ENCODE measurements at regions not wholly inside any gene's neighbourhood (a gene's known extent, or its start where the extent isn't known, plus 50 kb on each side); places are given as distances from the start of the nearest gene placed in this dataset.

DNA sequence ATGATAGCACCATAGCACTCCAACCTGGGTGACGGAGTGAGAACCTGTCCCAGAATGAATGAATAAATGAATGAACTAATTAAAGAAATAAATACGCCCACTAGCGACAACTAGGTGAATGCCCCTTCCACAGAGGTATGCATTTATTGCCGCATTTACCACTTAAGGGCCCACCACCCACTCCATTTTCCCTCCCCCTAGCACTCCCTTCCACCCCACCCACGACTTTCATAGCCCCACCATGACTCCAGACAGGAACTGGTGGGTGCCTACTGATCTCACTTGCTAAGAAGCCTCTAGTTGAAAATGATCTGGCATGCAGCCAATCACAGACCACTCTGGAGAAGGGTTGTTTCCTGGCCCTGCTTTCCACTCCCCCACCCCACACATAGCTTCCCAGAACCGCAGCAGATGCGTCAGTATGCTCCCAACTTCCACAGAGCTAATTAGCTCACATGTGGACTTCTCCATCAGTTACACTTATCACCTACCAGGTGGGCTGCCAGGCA lies 167.6 kb downstream of the WT1 start:
- no peak for DNase-seq (ENCODE audit: low read depth)

DNA sequence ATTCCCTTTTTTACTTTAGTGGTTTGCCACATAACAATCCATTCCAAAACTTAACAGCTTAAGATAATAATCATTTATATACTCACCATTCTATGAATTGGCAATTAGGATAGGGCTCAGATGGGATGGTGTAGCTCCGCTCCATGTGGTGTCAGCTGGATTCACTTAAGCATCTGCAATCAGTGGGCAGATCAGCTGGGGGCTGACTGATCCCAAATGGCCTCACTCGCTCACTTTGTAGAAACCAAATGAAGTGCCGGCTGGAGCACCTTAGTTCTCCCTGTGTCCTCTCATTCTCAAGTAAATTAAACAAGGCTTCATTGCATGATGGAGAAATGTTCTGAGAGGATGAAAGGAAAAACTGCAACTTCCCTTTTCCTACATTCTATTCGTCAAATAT lies 161.4 kb downstream of the WT1 start:
- no peak for DNase-seq (ENCODE audit: low read depth)

DNA sequence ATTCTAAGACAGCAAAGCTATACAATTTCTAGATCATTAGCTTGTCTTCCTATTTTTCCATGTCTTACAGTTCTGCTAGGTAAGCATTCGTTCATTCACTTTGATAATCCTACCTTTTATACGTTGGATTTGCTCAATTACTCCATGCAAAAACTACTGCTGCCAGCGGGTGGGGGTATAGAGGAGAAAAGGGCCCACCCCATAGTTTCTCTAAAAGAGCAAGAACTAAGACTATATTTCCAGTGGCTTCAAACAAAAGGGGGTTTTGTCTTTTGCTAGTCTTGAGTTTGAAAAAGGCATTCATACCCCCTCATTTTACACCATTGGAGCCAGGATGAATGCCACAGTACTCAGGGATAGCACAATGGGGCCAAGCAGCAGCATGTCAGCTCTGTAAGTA lies 155.7 kb downstream of the WT1 start:
- DNase-seq (ENCODE audit: low read depth), result no peak

DNA sequence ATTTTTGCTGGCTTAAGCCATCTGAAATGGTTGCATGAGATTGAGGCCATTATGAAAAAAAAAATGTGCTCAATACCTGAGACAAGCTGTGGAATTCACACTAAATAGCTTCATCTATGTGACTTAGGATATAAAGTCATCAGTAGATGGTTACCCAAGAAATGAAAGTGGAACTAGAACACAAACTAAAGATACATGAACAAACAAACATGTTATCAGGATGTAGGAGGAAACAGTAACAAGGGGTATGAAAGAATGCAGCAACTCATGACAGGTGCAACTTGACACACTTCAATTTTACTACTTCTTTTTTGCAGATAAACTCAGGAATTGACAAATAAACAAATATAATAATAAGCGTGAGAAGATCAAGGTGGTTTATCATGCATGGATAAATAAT lies 155.0 kb downstream of the WT1 start:
- DNase-seq (ENCODE audit: low read depth), result no peak

DNA sequence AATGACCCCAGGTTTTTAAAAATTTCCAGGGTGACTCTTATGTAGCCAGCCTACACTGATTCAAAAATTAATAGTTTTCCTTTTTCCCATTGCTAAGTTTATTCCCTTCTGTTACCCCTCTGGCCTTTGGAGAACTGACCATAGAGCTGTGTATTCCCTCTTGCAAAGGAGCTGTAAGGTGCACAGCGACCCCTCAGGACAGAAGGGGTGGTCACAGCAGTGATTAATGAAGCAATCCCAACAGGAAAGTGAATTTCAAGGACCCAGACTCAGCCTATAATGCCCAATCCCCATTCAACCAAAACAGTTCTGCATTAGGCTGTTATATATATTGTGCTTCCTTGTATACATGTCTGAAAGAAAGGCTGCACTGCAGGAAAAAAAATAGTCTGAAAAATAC lies 147.1 kb downstream of the WT1 start:
- DNase-seq (ENCODE audit: low read depth), result no peak

DNA sequence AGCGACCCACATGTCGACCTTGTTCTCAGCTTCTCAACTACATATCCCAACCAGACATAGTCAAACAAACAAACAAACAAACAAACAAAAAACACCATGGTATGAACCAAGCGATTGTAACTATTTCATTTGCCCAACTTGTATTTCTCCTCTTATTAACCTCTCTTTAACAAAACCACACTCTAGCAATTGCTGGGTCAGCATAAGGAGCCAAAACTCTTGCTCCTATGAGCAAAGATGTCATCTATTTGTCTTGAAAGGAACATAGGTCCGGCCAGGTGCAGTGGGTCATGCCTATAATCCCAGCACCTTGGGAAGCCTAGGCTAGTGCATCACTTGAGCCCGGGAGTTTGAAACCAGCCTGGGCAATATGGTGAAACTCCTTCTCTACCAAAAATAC lies 145.6 kb downstream of the WT1 start:
- DNase-seq (ENCODE audit: low read depth), result no peak

DNA sequence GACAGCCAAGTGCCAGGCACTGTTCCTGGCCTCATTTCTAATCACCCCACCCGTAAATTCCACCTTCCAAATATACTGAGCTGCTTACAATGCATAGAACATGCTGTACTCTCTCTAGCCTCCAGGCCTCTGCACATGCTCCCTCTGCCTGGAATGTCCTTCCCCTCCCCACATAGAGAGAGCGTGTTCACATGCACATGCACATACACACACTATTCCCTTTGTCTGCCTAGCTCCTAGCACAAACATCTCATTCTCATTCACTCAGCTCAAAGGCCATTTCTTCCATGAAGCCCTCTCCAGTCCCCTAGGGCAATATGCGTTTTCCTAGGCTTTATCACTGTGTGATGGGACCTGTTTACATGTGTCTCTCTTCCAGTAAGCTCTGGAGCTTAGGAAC lies 144.6 kb downstream of the WT1 start:
- peak; percentile 25 for DNase-seq (ENCODE audit: low read depth)

DNA sequence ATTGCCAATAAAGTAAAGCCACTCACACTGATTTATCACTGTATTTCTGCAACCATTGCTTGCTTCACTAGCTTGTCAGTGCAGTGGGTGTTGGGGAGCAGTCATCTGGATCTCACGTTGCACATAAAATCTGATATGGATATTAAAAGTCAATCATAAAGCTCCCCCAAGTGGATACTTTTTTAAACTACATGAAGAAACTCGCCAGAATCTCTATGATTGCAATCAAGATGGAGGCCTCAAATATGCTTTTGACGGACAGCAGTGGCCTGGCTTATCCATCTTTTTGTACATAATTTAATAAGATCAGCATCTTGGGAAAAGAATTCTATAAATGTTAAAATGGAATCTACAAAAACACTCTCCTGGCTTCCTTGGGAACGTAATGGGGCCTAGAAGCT lies 137.7 kb downstream of the WT1 start:
- DNase-seq (ENCODE audit: low read depth), result peak; percentile 40

DNA sequence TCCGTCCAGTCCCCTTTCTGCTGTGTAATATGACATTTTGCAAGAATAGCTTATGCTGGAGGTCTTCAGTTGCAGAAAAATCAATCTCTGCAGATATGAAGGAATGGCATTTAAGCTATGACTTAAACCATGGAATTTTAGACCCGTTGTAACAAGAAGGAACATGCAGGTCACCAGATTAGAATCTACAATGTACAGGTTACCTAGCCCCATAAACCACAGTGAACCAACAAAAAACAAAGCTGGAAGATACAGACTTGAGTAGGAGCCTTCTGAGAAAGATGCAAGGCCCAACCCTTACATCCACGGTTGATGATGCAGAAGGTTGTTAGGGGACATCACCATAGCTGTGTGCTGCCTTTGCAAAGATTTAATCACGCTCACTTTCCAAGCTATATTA lies 132.5 kb downstream of the WT1 start:
- no peak for DNase-seq (ENCODE audit: low read depth)

DNA sequence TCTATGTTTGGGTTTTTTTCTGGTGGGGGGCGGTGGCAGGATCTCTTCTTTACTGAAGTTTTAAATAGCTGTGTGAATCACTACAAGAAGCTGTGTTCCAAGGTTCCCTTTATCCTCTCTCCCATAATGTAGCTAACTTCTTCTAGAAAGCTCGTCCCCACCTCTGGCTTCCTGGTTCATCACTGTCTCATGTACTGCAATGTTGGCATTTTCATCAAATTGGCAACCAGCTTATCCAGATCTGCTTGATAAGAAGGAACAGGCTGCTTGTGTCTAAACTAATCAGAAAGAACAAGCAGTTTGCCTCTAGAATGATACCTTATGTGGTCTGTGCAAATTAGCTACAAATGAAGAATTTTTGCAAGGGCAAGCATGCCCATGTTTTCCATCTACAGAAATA lies 130.8 kb downstream of the WT1 start:
- no peak for DNase-seq (ENCODE audit: low read depth)

DNA sequence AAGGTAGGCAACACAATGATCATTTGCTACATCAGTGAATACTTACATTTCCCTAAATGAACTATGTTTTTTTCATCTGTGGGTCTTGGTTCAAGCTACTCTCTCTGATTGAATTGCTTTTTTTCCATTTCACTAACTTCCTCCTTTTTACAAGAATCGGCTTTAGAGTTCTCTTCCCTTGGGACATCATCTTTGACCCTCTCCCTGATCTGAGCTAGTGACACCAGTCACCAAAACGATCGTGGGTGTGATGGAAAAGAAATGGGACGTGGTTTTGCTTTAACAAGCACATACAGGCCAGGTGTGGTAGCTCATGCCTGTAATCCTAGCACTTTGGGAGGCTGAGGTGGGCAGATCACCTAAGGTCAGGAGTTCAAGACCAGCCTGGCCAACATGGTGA lies 129.9 kb downstream of the WT1 start:
- DNase-seq (ENCODE audit: low read depth), result no peak

DNA sequence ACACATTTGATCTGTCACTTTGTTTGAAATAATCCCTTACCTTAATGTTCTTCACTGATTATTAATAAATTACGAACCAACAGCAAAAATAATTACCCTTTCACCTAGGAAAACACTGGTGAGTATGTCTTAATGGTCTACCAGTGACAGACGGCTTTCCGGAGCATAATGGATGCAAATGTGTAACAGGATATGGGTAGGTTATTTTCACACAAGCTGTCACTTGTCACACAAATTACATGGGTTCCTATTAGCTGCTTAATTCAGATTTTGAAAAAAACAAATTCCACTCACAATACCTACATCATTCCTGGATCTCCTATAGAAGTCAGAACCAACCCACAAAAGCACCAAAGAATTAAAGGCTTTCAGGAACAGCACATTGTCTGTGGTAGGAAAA lies 127.9 kb downstream of the WT1 start:
- no peak for DNase-seq (ENCODE audit: low read depth)

DNA sequence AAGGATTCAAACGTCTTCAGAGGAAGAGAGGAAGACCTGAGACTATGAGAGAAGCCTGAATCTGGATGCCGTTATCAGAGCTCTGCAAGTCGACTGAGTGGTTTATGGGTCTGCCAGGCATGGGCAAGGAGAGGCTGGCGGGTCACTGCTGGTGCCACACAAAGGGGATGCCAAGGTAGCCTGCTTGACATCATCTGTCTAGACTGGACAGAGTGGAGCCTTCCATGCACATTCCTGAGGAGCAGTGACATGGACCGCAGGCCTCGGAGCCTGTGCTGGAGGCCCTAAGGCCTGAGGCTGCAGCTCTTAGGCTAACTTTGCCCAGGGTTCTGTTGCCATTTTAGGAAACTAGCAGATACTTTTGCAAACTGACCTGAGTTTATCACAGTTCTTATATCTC lies 127.4 kb downstream of the WT1 start:
- no peak for DNase-seq (ENCODE audit: low read depth)

DNA sequence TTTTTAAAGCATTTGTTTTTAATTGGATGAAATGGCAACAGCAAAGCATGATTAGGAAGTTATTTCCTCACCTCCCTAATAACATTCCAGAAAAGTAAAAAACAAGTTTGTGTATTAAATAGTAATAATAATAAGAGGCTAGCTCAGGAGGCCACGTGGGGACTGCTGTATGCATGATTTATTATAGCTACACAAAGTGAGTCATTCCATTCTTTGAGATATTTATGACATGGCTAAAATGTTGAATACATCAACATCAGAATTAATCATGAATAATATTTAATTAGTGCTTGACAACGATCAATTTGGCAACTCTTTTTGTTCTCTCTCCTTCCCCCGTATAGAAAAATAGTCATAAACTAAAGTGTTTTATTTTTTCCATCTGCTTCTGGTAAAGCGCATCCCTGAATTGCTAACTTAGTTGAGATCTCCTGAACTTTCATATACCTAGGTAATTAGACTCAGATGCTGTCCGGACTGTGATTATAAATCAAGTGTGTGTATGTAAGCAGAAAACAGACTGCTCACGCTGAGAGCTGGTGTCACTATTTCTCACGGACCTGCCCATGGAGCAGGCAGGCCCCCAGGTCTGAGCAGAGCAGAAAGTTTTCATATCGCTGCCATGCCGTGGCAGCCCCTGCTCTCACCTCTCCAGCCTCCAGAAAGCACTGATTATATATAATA lies 125.7 kb downstream of the WT1 start:
- no peak for DNase-seq (ENCODE audit: low read depth)

DNA sequence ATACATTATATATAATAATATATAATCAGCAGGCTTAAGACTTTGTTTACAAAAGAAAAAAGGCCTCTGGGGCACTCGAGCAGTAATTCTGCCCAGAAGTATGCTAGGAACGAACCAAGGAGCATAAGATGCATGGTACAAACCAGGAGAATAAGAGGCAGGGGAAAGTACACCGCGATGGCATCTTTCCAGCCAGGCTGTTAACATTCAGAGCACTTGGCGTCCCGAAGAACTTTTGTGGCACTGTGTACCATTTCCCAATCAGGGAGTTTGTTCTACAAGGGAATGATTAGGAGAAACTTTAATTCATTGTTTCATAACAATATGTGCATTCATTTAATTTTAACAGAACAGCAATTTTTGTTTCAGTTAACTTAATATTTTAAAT lies 125.1 kb downstream of the WT1 start:
- DNase-seq (ENCODE audit: low read depth), result no peak

DNA sequence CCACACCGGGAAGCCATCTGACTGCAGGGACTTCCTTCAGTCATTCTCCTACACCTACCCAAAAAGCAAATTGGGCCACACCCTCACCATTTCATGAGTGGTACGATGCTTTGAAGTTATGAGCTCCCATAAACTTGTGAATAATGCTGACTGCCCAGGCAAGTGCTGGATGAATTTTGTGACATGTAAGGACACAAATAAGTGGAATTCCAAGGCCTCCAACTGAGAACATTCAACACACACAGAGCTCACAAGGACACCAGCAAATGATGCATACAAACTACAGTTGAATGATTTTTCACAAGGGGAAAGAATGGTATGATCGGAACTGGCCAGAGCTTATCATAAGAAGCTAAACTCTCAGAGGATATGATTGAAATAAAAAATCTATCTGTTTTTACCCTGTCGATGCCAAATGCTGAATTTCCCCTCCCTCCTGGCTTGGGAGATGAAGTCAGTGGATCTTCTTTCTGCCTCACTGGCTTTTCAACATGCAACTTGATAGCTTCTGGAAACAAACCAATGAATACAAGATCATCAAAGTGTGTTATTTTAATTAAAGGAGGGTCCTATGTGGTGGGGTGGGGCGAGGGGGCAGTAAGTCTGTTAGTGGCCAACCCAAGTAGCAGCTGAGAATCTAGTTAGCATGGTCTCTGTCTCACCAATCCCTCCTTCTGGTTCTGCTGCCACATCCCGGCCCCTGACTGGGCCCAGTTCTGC lies 123.8 kb downstream of the WT1 start:
- no peak for DNase-seq (ENCODE audit: low read depth)

DNA sequence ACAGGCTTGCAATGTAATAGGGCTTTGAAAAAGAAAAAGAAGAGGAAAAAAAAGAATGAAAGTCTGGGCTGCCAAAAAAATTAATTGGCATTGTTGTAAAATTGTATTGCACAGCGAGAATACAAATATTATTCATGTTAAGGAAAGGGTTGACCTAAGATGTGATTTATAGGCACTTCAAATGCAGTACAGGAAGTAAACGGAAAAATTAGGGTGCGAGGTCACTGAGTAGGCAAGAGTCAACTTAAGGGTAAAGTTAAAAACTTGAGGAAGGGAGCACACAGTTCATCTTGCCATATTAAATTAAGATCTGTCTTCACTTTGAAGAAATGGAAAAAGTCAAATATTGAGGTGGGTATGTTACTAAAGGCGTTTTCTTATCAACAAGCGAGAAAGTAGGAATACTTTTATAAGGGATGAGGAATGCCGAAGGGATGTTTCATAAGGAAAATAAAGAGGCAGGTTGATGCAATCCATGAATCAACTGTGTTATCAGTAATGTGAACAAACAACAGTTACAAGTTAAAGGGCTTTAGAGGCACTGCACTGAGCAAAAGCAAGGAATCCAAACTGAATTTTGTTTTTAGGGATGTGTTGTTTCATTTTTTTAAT lies 123.0 kb downstream of the WT1 start:
- no peak for DNase-seq (ENCODE audit: low read depth)

DNA sequence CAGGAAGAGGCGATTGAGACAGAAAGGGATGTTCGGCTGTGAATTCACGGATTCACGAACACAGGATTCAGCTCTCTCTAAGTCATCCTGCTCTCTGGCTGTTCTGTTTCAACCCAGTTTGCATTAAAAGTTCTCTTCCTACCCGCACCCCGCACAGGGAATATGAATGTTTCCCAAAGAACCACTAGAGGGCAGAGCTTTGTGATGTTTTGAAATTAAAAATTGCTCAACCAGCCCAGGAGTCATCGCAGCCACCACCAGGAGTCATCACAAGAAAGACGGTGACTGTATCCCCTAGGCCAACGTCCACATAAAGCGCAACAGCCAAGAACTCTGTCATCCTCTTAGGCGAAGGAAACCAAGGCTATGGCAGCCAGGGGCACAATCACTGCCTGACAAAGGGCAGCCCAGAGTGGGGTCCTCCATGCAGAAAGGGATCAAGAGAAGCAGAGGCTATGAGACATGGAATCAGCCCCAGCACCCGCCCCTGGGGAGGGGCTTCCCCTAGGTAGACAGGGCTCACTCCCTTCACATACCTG lies 122.4 kb downstream of the WT1 start:
- DNase-seq (ENCODE audit: low read depth), result peak; percentile 77

DNA sequence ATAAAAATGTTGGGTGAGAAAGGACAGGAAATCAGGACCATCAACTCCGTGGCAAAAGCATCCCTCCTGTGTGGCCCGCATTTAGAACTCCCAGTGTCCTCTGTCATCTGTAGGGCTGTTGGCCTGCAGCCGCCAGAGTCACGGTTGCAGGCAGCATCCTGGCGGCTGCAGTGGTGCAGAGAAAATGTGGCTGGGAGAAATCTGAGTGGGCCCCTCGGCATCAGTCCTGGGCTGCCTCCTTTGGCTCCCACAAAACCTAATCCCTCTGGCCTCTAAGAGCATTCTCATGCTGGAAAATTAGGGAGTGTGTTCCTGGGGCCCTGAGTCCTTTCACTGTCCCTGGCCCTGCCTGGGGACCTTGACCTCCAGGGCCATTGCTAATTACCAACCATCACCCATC lies 121.9 kb downstream of the WT1 start:
- DNase-seq (ENCODE audit: low read depth), result no peak

DNA sequence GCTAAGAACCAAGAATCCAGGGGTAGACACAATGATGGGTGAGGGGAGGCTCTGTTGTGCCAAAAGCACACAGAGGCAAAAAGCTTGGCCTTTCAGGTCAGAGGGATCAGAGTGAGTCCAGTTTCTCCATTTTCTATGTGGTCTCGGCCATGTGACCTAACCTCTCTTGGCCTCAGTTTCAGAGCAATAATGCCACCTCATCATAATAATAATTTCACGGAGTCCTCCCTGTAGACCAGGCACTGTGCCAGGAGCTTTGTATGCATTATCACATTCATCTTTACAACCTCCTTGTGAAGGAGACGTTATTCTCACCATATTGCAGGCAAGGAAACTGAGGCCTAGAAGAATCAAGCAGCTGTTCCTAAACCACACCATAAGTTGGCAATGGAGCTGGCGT lies 120.2 kb downstream of the WT1 start:
- DNase-seq (ENCODE audit: low read depth), result no peak

DNA sequence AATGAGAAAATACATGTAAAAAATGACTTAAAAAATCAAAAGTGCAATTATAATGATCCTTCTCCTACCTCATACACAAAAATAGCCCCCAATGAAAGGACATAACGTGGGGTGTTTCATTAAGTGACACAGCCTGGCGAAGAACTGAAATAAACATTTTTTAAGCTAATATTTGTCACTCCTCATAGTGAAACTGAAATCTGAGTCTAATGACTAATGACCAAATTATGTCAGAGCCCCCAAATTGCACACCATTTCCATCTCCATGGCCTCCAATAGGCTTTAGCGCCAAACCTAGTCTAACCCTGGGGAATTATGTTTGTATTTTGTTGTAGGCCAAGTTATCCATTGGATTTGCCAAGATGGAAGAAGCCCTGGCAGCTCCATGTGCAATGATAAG lies 119.1 kb downstream of the WT1 start:
- no peak for DNase-seq (ENCODE audit: low read depth)

DNA sequence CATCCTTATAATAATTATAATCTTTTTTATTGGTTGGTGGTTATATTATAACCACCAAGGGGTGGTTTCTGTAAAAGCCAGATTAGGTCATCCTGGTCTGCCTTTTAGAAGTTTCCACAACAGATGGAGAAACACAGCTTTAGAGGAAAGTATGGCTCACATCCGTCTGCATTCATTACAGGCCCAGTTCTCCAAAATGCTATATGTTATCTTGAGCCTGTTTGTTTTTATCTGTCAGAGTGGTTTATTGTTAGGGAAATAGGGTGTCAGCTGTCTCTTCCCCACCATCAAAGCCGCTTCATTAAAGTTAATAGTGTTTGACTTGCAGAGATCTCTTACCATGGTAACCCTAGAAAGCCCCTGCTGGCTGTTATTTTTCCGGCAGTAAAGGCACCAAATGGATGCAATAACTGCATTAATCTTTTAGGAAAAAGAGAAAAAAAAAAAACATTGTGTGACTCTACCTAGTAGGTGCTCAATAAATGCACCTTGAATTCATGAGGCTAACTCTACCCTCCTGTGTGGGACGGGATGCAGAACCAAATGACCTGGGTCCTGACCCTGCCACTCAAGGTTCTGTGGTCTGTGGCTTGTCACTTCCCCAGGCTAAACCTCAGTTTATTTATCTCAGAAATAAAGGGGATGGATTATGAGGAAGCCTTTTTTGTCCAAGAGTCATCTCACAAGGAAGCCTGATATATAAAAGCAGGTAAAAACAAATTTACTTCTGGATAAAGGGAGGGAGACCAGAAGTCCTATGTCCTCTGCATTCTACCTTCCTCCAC lies 118.3 kb downstream of the WT1 start:
- DNase-seq (ENCODE audit: low read depth), result no peak

Measured in RPMI7951 (cell line).